Tibial nerve (tissue), 4 donors: ENCODE measurements at regions not wholly inside any gene's neighbourhood (a gene's known extent, or its start where the extent isn't known, plus 50 kb on each side); places are given as distances from the start of the nearest gene placed in this dataset.

Source experiments
- CTCF ChIP-seq, 5 experiments: fragments of 200-600 bp in 3 of 5; fragments of 450-650 bp in 2 of 5; sonication (generic) in 3 of 5; IDR thresholded peaks; one replicate each; pipeline ENCODE4 v1.5.1; 2016 to 2019; ENCODE audit warnings: antibody characterized with exemption in 5 of 5, mild to moderate bottlenecking in 3 of 5, moderate library complexity in 2 of 5
- EP300 ChIP-seq, 2 donors: sonication (generic); formaldehyde crosslinking; IDR thresholded peaks; one replicate each; pipeline ENCODE4 v1.6.1; 2017; ENCODE audit warnings: antibody characterized with exemption in 2 of 2, mild to moderate bottlenecking in 1 of 2

- no peak for TF ChIP-seq EP300 (IDR thresholded peaks at IDR 0.05)
- TF ChIP-seq CTCF (IDR thresholded peaks at IDR 0.05) = no peak
Measured at GRCh38 chr2:223227338-223227737, 175.3 kb downstream of the KCNE4 start.
